ENCODE measurements at regions not wholly inside any gene's neighbourhood (a gene's known extent, or its start where the extent isn't known, plus 50 kb on each side); places are given as distances from the start of the nearest gene placed in this dataset.

DNA sequence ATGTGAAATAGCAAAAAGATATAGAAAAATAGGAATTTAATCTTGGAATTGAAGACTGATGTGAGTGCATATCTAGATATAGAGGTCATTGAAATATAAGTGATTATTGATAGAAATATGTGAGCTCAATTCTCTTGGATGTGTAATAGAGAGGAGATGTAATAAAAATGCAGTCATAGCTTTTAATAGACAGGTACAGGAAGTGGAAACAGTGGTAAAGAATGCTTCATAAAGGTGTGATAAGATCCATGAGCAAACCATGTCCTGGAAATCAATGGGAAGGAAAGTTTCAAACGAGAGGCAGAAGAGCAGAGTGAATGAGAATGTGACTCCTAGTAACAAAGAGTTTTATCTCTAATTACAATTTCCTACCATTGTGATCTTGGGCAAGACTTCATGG lies 634.7 kb upstream of the ZNF804A start:
- no peak for TF ChIP-seq EP300 (IDR thresholded peaks at IDR 0.05; ENCODE audit: borderline replicate concordance)
- no peak for TF ChIP-seq ZBTB7A (IDR thresholded peaks at IDR 0.05; ENCODE audit: low read depth)
- TF ChIP-seq EGR1 (IDR thresholded peaks at IDR 0.05), result no peak
- no peak for TF ChIP-seq YY1 (IDR thresholded peaks at IDR 0.05; ENCODE audit: low read depth)
- no peak for TF ChIP-seq CEBPB (IDR thresholded peaks at IDR 0.05)
- no peak for TF ChIP-seq CREB1 (IDR thresholded peaks at IDR 0.05; ENCODE audit: low read depth)
- TF ChIP-seq REST (IDR thresholded peaks at IDR 0.05; ENCODE audit: low read depth), result no peak
- no peak for TF ChIP-seq FOXM1 (IDR thresholded peaks at IDR 0.05; ENCODE audit: borderline replicate concordance, low read depth)
- TF ChIP-seq TEAD4 (IDR thresholded peaks at IDR 0.05), result no peak
- TF ChIP-seq RAD21 (IDR thresholded peaks at IDR 0.05; ENCODE audit: low read depth), result no peak
